Right hindlimb (tissue), 1 donor: ENCODE measurements at regions not wholly inside any gene's neighbourhood (a gene's known extent, or its start where the extent isn't known, plus 50 kb on each side); places are given as distances from the start of the nearest gene placed in this dataset.

Source experiments
- DNase-seq: peaks from one replicate; pipeline ENCODE4 v3.0.0-alpha.2; 2018

GRCh38 chr2:128835974-128836373, 517.3 kb upstream of the HS6ST1 start:
- DNase-seq: no peak

GRCh38 chr2:128836559-128837100, 518.0 kb upstream of the HS6ST1 start:
- DNase-seq: no peak

GRCh38 chr2:128838244-128838643, 519.6 kb upstream of the HS6ST1 start:
- no peak for DNase-seq

- DNase-seq: no peak
Observed at GRCh38 chr2:128841803-128842202, 523.1 kb upstream of the HS6ST1 start.

GRCh38 chr2:128867311-128867710, 548.6 kb upstream of the HS6ST1 start:
- no peak for DNase-seq

GRCh38 chr2:128867936-128868636, 549.4 kb upstream of the HS6ST1 start:
- no peak for DNase-seq

- no peak for DNase-seq
Observed at GRCh38 chr2:128868686-128869551, 550.3 kb upstream of the HS6ST1 start.

- DNase-seq: no peak
Observed at GRCh38 chr2:128874608-128875007, 555.9 kb upstream of the HS6ST1 start.

GRCh38 chr2:128876986-128877983, 558.6 kb upstream of the HS6ST1 start:
- DNase-seq: no peak

- no peak for DNase-seq
Observed at GRCh38 chr2:128879161-128879560, 560.5 kb upstream of the HS6ST1 start.

GRCh38 chr2:128894896-128895295, 576.2 kb upstream of the HS6ST1 start:
- no peak for DNase-seq

- peak; percentile 27 for DNase-seq
Observed at GRCh38 chr2:128901572-128902391, 583.1 kb upstream of the HS6ST1 start.

- DNase-seq: no peak
Observed at GRCh38 chr2:128903637-128904036, 585.0 kb upstream of the HS6ST1 start.

- no peak for DNase-seq
Observed at GRCh38 chr2:128911276-128911675, 592.6 kb upstream of the HS6ST1 start.

GRCh38 chr2:128914320-128914719, 595.7 kb upstream of the HS6ST1 start:
- no peak for DNase-seq

- no peak for DNase-seq
Observed at GRCh38 chr2:128921751-128922150, 603.1 kb upstream of the HS6ST1 start.

GRCh38 chr2:128922154-128922553, 603.5 kb upstream of the HS6ST1 start:
- DNase-seq: no peak

- DNase-seq: no peak
Observed at GRCh38 chr2:128925631-128926030, 607.0 kb upstream of the HS6ST1 start.

- DNase-seq: no peak
Observed at GRCh38 chr2:128930101-128930500, 611.4 kb upstream of the HS6ST1 start.

GRCh38 chr2:128940378-128940777, 621.7 kb upstream of the HS6ST1 start:
- DNase-seq: no peak

GRCh38 chr2:128941751-128942150, 623.1 kb upstream of the HS6ST1 start:
- no peak for DNase-seq

- no peak for DNase-seq
Observed at GRCh38 chr2:128949360-128949759, 630.7 kb upstream of the HS6ST1 start.
